ENCODE measurements at regions not wholly inside any gene's neighbourhood (a gene's known extent, or its start where the extent isn't known, plus 50 kb on each side); places are given as distances from the start of the nearest gene placed in this dataset. TPM values are rescaled to one million over a fixed set of nuclear protein-coding genes. Genes with fewer than 3 reads are reported as not detected.

- no peak for TF ChIP-seq CHD2 (IDR thresholded peaks at IDR 0.05; ENCODE audit: low read length)
- no peak for TF ChIP-seq EP300 (IDR thresholded peaks at IDR 0.05; ENCODE audit: borderline replicate concordance in 1 of 2, low read depth in 2 of 2, low read length in 2 of 2)
- TF ChIP-seq ZNF274 (IDR thresholded peaks at IDR 0.05; ENCODE audit: borderline replicate concordance, extremely low read depth, low read length): no peak
- no peak for TF ChIP-seq TEAD4 (IDR thresholded peaks at IDR 0.05; ENCODE audit: low read depth, low read length)
- no peak for TF ChIP-seq FOSL1 (IDR thresholded peaks at IDR 0.05; ENCODE audit: insufficient read depth, low read depth, low read length)
- no peak for TF ChIP-seq MAX (IDR thresholded peaks at IDR 0.05)
These were observed 51.1 kb upstream of the RBM15 start (continued) for GRCh38 chr1:110288111-110288510.

Small RNA genes in the stretch of these regions (small RNA-seq; reads per million reads assigned to genes)
- not detected for gene RF00402 (ENCODE audit: insufficient read depth)

Data from H1 (cell line).